Tibial nerve (tissue), 4 donors: ENCODE measurements at regions not wholly inside any gene's neighbourhood (a gene's known extent, or its start where the extent isn't known, plus 50 kb on each side); places are given as distances from the start of the nearest gene placed in this dataset.

Source experiments
- DNase-seq, 2 donors: peaks; one replicate each; pipeline ENCODE4 v3.0.0-alpha.2; 2019; ENCODE audit warnings: low spot score in 2 of 2
- H3K27ac ChIP-seq, 4 donors: fragments of 200-600 bp; sonication (generic) in 3 of 4; one replicate each; pipeline ENCODE4 v1.5.1; 2017 to 2019; ENCODE audit warnings: mild to moderate bottlenecking in 1 of 4
- H3K27me3 ChIP-seq, 2 donors: fragments of 200-600 bp; sonication (generic) in 1 of 2; one replicate each; pipeline versions ENCODE4 v1.5.1 to v1.6.0; 2017 to 2019
- H3K36me3 ChIP-seq, 3 donors: fragments of 200-600 bp; sonication (generic); one replicate each; pipeline ENCODE4 v1.5.1; 2018 to 2019
- H3K4me1 ChIP-seq, 4 donors: fragments of 200-600 bp; sonication (generic) in 3 of 4; one replicate each; pipeline ENCODE4 v1.5.1; 2017 to 2019
- H3K4me3 ChIP-seq, 4 donors: fragments of 200-600 bp; sonication (generic) in 3 of 4; one replicate each; pipeline ENCODE4 v1.5.1; 2017 to 2019; ENCODE audit warnings: mild to moderate bottlenecking in 1 of 4, moderate library complexity in 1 of 4
- H3K9me3 ChIP-seq, 4 donors: fragments of 200-600 bp; sonication (generic) in 3 of 4; one replicate each; pipeline ENCODE4 v1.5.1; 2017 to 2019
- CTCF ChIP-seq, 5 experiments: fragments of 200-600 bp in 3 of 5; fragments of 450-650 bp in 2 of 5; sonication (generic) in 3 of 5; IDR thresholded peaks; one replicate each; pipeline ENCODE4 v1.5.1; 2016 to 2019; ENCODE audit warnings: antibody characterized with exemption in 5 of 5, mild to moderate bottlenecking in 3 of 5, moderate library complexity in 2 of 5
- EP300 ChIP-seq, 2 donors: sonication (generic); formaldehyde crosslinking; IDR thresholded peaks; one replicate each; pipeline ENCODE4 v1.6.1; 2017; ENCODE audit warnings: antibody characterized with exemption in 2 of 2, mild to moderate bottlenecking in 1 of 2
- POLR2A ChIP-seq, 2 donors: fragments of 450-650 bp; IDR thresholded peaks; one replicate each; pipeline ENCODE4 v1.6.1; 2017; ENCODE audit warnings: antibody characterized with exemption in 2 of 2, mild to moderate bottlenecking in 2 of 2, moderate library complexity in 2 of 2
- WGBS, 2 donors: methylation state at CpG; one replicate each; pipeline ENCODE4 v1.1.5; 2018; 5-methylcytosine and 5-hydroxymethylcytosine counted together

GRCh38 chr4:127139788-127140286 lies 492.9 kb upstream of the INTU start:
- TF ChIP-seq EP300 (IDR thresholded peaks at IDR 0.05) (no peak), POLR2A (IDR thresholded peaks at IDR 0.05) (no peak), CTCF (IDR thresholded peaks at IDR 0.05) (no peak)
- 81 to 87% methylated on average over 6 of the region's 6 CpGs for WGBS, 2 donors

GRCh38 chr4:127140306-127140705 lies 492.5 kb upstream of the INTU start:
- H3K27me3 ChIP-seq, result no peaks in the 10 kb centered on the region
- no peaks in the 10 kb centered on the region for H3K9me3 ChIP-seq
- peaks cover 0 to 8% (median 0%) of the 10 kb centered on the region in 4 donors for H3K4me1 ChIP-seq
- no peak overlapping the region for H3K4me3 ChIP-seq
- WGBS, 2 donors, result 92 to 93% methylated on average over 3 of the region's 3 CpGs
- no peaks in the 10 kb centered on the region for H3K36me3 ChIP-seq
- no peak for DNase-seq
- H3K27ac ChIP-seq, result no peak overlapping the region
- no peak for TF ChIP-seq POLR2A (IDR thresholded peaks at IDR 0.05)
- TF ChIP-seq EP300 (IDR thresholded peaks at IDR 0.05), result no peak
- no peak for TF ChIP-seq CTCF (IDR thresholded peaks at IDR 0.05)

More at GRCh38 chr4:127139788-127140286, 492.9 kb upstream of the INTU start:
- Histone ChIP-seq H3K9me3 (no peaks in the 10 kb centered on the region), H3K36me3 (no peaks in the 10 kb centered on the region), H3K27ac (no peak overlapping the region), H3K4me3 (no peak overlapping the region), H3K27me3 (no peaks in the 10 kb centered on the region), H3K4me1 (peaks cover 0 to 8% (median 0%) of the 10 kb centered on the region in 4 donors)
- no peak for DNase-seq

GRCh38 chr4:127141856-127142255 lies 490.9 kb upstream of the INTU start:
- WGBS, 2 donors, result 73 to 100% methylated on average over 1 of the region's 1 CpG
- no peak for TF ChIP-seq POLR2A (IDR thresholded peaks at IDR 0.05)
- TF ChIP-seq EP300 (IDR thresholded peaks at IDR 0.05), result no peak
- TF ChIP-seq CTCF (IDR thresholded peaks at IDR 0.05), result no peak
- no peak for DNase-seq
- Histone ChIP-seq H3K9me3 (no peaks in the 10 kb centered on the region), H3K27ac (no peak overlapping the region), H3K36me3 (no peaks in the 10 kb centered on the region), H3K4me1 (peaks cover 0 to 8% (median 0%) of the 10 kb centered on the region in 4 donors), H3K27me3 (no peaks in the 10 kb centered on the region), H3K4me3 (no peak overlapping the region)

- peak overlapping the region in 1 of 4 donors; percentile 44 for H3K27ac ChIP-seq
- no peaks in the 10 kb centered on the region for H3K27me3 ChIP-seq
- no peaks in the 10 kb centered on the region for H3K9me3 ChIP-seq
- peaks cover 0 to 8% (median 0%) of the 10 kb centered on the region in 4 donors for H3K4me1 ChIP-seq
- no peak overlapping the region for H3K4me3 ChIP-seq
- no peaks in the 10 kb centered on the region for H3K36me3 ChIP-seq
- TF ChIP-seq EP300 (IDR thresholded peaks at IDR 0.05) (no peak), CTCF (IDR thresholded peaks at IDR 0.05) (no peak), POLR2A (IDR thresholded peaks at IDR 0.05) (no peak)
- 52 to 56% methylated on average over 5 of the region's 5 CpGs for WGBS, 2 donors
- DNase-seq, result no peak
Observed at GRCh38 chr4:127143460-127144195, 489.1 kb upstream of the INTU start.

- Histone ChIP-seq H3K4me1 (peaks cover 0 to 8% (median 0%) of the 10 kb centered on the region in 4 donors), H3K27me3 (no peaks in the 10 kb centered on the region), H3K4me3 (no peak overlapping the region), H3K9me3 (no peaks in the 10 kb centered on the region), H3K27ac (no peak overlapping the region), H3K36me3 (no peaks in the 10 kb centered on the region)
- WGBS, 2 donors, result 61 to 69% methylated on average over 5 of the region's 5 CpGs
- DNase-seq, result no peak
- TF ChIP-seq EP300 (IDR thresholded peaks at IDR 0.05) (no peak), CTCF (IDR thresholded peaks at IDR 0.05) (no peak), POLR2A (IDR thresholded peaks at IDR 0.05) (no peak)
Observed at GRCh38 chr4:127145006-127145540, 487.7 kb upstream of the INTU start.
